Suprapubic skin (tissue), 4 donors: ENCODE measurements at regions not wholly inside any gene's neighbourhood (a gene's known extent, or its start where the extent isn't known, plus 50 kb on each side); places are given as distances from the start of the nearest gene placed in this dataset.

Experiments
- DNase-seq, 2 donors: peaks; one replicate each; pipeline ENCODE4 v3.0.0-alpha.2; 2019; ENCODE audit warnings: low spot score in 2 of 2
- H3K27ac ChIP-seq: fragments of 200-600 bp; sonication (generic); one replicate; pipeline ENCODE4 v1.5.1; 2019
- H3K27me3 ChIP-seq: fragments of 200-600 bp; sonication (generic); one replicate; pipeline ENCODE4 v1.5.1; 2019
- H3K36me3 ChIP-seq: fragments of 200-600 bp; sonication (generic); one replicate; pipeline ENCODE4 v1.5.1; 2019
- H3K4me1 ChIP-seq: fragments of 200-600 bp; sonication (generic); one replicate; pipeline ENCODE4 v1.5.1; 2019
- H3K4me3 ChIP-seq: fragments of 200-600 bp; sonication (generic); one replicate; pipeline ENCODE4 v1.5.1; 2019; ENCODE audit warnings: mild to moderate bottlenecking
- H3K9me3 ChIP-seq: fragments of 200-600 bp; sonication (generic); one replicate; pipeline ENCODE4 v1.5.1; 2019
- EP300 ChIP-seq: sonication (generic); formaldehyde crosslinking; IDR thresholded peaks from one replicate; pipeline ENCODE4 v1.6.1; 2017; ENCODE audit warnings: antibody characterized with exemption
- POLR2A ChIP-seq, 2 donors: fragments of 450-650 bp; IDR thresholded peaks; one replicate each; pipeline ENCODE4 v1.6.1; 2017; ENCODE audit warnings: antibody characterized with exemption in 2 of 2, mild to moderate bottlenecking in 2 of 2, moderate library complexity in 2 of 2
- POLR2AphosphoS5 ChIP-seq, 3 donors: sonication (generic); formaldehyde crosslinking; IDR thresholded peaks; one replicate each; pipeline ENCODE4 v1.6.1; 2017; ENCODE audit warnings: antibody characterized with exemption in 3 of 3
- WGBS: methylation state at CpG from one replicate; pipeline ENCODE4 v1.1.5; 2018; 5-methylcytosine and 5-hydroxymethylcytosine counted together
- TF ChIP-seq, protein P1 (sequence below), 2 donors: fragments of 200-600 bp in 1 of 2; fragments of 450-650 bp in 1 of 2; sonication (generic) in 1 of 2; IDR thresholded peaks; one replicate each; pipeline ENCODE4 v1.5.1; 2016 to 2019; ENCODE audit warnings: antibody characterized with exemption in 2 of 2, mild to moderate bottlenecking in 1 of 2, moderate library complexity in 1 of 2

DNA sequence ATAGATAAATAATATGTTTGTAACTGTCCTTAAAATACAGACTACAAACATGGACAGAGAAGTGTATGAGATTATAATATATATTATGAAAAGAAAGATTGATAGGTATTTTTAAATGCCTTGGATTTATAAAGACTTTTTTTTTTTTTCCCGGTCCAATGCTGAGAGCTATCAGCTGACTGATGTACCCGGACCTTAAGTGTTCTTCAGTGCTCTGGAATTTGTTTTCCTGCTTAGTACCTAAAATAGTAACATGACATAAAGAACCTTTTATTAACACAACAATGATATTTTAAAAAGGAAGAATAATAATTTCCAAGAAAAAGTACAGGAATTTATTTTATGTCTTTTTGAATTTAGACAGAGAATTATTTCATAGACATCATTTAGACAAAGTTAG is 795.5 kb upstream of the PCDH9 start:
- 61% methylated on average over 2 of the region's 2 CpGs for WGBS
- no peak overlapping the region for H3K27ac ChIP-seq
- H3K4me1 ChIP-seq: no peaks in the 10 kb centered on the region
- DNase-seq: no peak
- no peak overlapping the region for H3K4me3 ChIP-seq
- no peaks in the 10 kb centered on the region for H3K36me3 ChIP-seq
- H3K27me3 ChIP-seq: no peaks in the 10 kb centered on the region
- no peak for TF ChIP-seq EP300
- TF ChIP-seq POLR2AphosphoS5 (IDR thresholded peaks at IDR 0.05): no peak
- TF ChIP-seq POLR2A (IDR thresholded peaks at IDR 0.05): no peak
- TF ChIP-seq, protein P1, sequence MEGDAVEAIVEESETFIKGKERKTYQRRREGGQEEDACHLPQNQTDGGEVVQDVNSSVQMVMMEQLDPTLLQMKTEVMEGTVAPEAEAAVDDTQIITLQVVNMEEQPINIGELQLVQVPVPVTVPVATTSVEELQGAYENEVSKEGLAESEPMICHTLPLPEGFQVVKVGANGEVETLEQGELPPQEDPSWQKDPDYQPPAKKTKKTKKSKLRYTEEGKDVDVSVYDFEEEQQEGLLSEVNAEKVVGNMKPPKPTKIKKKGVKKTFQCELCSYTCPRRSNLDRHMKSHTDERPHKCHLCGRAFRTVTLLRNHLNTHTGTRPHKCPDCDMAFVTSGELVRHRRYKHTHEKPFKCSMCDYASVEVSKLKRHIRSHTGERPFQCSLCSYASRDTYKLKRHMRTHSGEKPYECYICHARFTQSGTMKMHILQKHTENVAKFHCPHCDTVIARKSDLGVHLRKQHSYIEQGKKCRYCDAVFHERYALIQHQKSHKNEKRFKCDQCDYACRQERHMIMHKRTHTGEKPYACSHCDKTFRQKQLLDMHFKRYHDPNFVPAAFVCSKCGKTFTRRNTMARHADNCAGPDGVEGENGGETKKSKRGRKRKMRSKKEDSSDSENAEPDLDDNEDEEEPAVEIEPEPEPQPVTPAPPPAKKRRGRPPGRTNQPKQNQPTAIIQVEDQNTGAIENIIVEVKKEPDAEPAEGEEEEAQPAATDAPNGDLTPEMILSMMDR (IDR thresholded peaks at IDR 0.05): no peak
- no peaks in the 10 kb centered on the region for H3K9me3 ChIP-seq

DNA sequence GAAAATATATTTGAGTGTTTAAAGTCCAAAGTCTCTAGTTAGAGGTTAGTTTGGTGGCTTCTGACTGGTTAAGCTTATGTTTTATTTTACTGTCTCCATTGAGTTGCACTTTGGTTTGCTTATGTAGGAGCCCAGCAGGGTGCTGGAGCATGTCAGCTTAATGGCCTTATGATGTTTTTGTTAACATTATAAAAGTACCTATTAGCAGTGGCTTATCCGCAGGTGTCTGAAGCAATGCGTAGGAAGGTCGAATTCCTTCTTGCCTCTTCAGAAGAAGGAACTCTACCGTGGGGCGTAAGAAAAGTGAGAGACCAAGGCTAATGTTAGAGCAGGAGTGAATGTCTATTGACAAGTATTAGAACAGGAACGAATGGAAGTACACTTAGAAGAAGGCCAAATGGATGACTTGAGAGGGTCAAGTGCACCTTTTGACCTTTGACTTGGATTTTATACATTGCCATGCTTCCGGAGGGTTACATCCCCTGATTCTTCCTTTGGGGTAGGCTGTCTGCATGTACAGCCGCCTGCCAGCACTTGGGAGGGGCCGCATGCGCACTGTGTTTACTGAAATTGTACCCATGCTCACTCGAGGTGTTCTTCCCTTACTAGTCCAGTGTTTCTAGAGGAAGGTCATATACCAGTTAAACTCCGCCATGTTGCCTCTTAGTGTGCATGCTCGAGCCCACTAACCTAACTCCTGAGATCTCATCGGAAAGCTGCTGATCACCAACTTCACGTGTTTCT is 793.9 kb upstream of the PCDH9 start:
- no peak overlapping the region for H3K27ac ChIP-seq
- H3K27me3 ChIP-seq: no peaks in the 10 kb centered on the region
- H3K9me3 ChIP-seq: no peaks in the 10 kb centered on the region
- no peaks in the 10 kb centered on the region for H3K4me1 ChIP-seq
- H3K36me3 ChIP-seq: no peaks in the 10 kb centered on the region
- TF ChIP-seq EP300 (no peak), POLR2AphosphoS5 (IDR thresholded peaks at IDR 0.05) (no peak), POLR2A (IDR thresholded peaks at IDR 0.05) (no peak)
- TF ChIP-seq, protein P1 (IDR thresholded peaks at IDR 0.05): no peak
- no peak for DNase-seq
- H3K4me3 ChIP-seq: no peak overlapping the region
- 84% methylated on average over 15 of the region's 15 CpGs for WGBS

DNA sequence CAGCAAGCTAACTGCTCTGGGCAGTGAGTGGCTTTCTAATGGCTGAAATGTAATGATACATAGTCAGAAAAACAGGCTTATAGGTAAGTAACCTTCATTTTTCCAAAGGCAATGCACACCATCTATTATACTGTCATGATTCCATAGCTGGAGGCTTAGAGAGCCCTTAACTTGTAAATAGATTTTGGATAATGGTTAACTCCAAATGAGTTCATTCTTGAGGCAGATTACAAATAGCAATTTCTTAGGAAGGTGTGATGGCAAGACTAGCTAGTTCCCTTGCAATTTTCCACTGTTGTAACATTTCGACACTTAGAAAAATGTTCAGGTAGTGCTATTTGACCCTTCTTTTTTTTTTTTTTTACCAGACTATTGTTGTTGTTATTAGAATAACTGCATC is 789.8 kb upstream of the PCDH9 start:
- H3K36me3 ChIP-seq: no peaks in the 10 kb centered on the region

DNA sequence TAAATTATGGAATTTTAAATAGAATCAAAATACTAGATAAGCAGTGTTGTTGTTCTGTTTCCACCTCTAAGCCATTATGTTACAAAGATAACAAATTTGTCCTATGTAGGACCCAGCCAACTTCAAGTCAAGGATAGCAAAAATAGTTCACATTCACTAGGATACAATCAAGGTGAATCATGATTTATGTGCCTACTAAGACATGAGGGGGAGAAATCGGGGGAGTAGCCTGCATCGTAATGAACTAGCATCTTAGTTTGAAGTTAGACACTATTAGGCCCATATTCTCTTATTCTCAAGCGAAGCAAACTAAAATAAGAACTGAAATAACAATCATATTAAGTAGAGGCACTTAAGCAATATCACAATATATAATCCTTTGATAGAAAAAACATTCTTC is 779.4 kb upstream of the PCDH9 start:
- no peak overlapping the region for H3K27ac ChIP-seq
- WGBS: 82% methylated on average over 3 of the region's 3 CpGs
- no peak for DNase-seq
- H3K4me1 ChIP-seq: no peaks in the 10 kb centered on the region
- no peak overlapping the region for H3K4me3 ChIP-seq
- H3K9me3 ChIP-seq: no peaks in the 10 kb centered on the region
- TF ChIP-seq EP300 (no peak), POLR2AphosphoS5 (IDR thresholded peaks at IDR 0.05) (no peak), POLR2A (IDR thresholded peaks at IDR 0.05) (no peak)
- TF ChIP-seq, protein P1 (IDR thresholded peaks at IDR 0.05): no peak
- H3K36me3 ChIP-seq: no peaks in the 10 kb centered on the region
- no peaks in the 10 kb centered on the region for H3K27me3 ChIP-seq

More for the DNA sequence above, 789.8 kb upstream of the PCDH9 start:
- 92% methylated on average over 1 of the region's 1 CpG for WGBS
- Histone ChIP-seq H3K4me3 (no peak overlapping the region), H3K27ac (no peak overlapping the region), H3K9me3 (no peaks in the 10 kb centered on the region), H3K4me1 (no peaks in the 10 kb centered on the region), H3K27me3 (no peaks in the 10 kb centered on the region)
- no peak for DNase-seq
- TF ChIP-seq POLR2AphosphoS5 (IDR thresholded peaks at IDR 0.05): no peak
- TF ChIP-seq, protein P1 (IDR thresholded peaks at IDR 0.05): no peak
- no peak for TF ChIP-seq POLR2A (IDR thresholded peaks at IDR 0.05)
- no peak for TF ChIP-seq EP300

DNA sequence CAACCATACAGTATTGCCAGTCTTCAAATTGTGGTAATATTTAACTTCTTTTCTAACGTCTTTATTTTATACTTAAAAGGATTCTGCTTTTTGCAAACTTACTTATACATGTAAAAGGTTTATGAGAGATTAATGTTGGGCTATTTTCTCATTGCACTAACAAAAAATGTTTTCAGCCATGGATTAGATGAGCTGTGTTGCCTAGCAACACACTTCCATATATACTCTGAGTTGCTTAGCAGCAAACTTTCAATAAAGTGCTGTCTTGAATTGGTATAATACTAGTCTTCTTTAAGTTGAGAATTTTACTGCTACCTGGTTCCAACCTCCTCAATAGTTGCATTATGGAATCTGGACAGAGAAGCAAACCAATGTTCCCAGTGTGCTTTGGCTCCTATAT is 777.4 kb upstream of the PCDH9 start:
- no peak for TF ChIP-seq POLR2AphosphoS5 (IDR thresholded peaks at IDR 0.05)
- TF ChIP-seq, protein P1 (IDR thresholded peaks at IDR 0.05): no peak
- no peak for TF ChIP-seq POLR2A (IDR thresholded peaks at IDR 0.05)
- no peak for TF ChIP-seq EP300
- H3K27ac ChIP-seq: no peak overlapping the region
- H3K9me3 ChIP-seq: peaks cover 8% of the 10 kb centered on the region
- WGBS: 80% methylated on average over 1 of the region's 1 CpG
- H3K27me3 ChIP-seq: no peaks in the 10 kb centered on the region
- no peaks in the 10 kb centered on the region for H3K36me3 ChIP-seq
- no peaks in the 10 kb centered on the region for H3K4me1 ChIP-seq
- DNase-seq: no peak
- no peak overlapping the region for H3K4me3 ChIP-seq
